GM18861 (cell line): ENCODE measurements at regions not wholly inside any gene's neighbourhood (a gene's known extent, or its start where the extent isn't known, plus 50 kb on each side); places are given as distances from the start of the nearest gene placed in this dataset.

Source experiments
- ATAC-seq: cut with Tn5 transposase; IDR thresholded peaks from one replicate; pipeline ENCODE4 v1.9.1; 2021; ENCODE audit not compliant: unreplicated experiment

GRCh38 chr2:45275242-45275805 lies 266.1 kb upstream of the SIX2 start:
- ATAC-seq: no peak

- no peak for ATAC-seq
These were observed 265.1 kb upstream of the SIX2 start for GRCh38 chr2:45274250-45274926.

DNA sequence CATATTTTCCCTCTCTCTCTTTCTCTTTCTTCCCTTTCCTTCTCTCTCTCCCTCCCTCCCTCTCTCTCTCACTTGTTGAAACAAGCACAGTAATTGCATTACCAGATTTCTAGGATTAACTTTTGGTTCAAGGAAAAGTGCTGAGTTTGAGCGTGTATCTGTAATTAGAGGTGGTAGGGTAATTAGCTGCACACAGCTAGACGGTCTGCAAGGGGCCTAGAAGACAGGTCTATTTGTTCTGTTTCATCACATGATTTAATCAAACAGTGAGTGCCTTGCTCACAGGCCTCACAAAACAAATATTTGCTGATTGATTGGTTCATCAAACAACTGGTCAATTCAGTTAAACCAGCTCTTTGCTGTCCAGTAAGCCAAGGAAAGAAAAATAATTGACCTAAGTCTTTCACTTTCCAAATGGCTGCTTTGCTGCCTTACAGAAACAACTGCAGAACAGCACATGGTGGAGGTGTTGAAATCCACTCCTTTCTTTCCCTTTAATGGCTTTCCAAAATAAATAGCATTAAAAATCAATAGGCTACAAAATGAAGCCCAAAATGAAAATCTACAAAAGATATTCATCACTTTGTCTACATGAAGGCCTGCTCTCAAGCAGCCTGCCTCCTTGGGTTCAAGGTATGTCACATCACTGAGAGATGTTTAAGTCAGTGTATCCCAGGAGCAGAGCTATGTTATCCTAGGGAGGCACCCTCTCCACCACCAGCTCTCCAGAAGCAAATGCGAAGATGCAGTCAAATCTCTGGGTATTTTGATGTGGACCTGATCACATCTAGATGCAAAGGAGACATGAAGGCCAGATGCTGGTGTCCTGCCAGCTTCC lies 264.4 kb upstream of the SIX2 start:
- no peak for ATAC-seq

GRCh38 chr2:45272549-45273265 lies 263.5 kb upstream of the SIX2 start:
- ATAC-seq: no peak

GRCh38 chr2:45269149-45269793 lies 260.0 kb upstream of the SIX2 start:
- ATAC-seq: no peak

DNA sequence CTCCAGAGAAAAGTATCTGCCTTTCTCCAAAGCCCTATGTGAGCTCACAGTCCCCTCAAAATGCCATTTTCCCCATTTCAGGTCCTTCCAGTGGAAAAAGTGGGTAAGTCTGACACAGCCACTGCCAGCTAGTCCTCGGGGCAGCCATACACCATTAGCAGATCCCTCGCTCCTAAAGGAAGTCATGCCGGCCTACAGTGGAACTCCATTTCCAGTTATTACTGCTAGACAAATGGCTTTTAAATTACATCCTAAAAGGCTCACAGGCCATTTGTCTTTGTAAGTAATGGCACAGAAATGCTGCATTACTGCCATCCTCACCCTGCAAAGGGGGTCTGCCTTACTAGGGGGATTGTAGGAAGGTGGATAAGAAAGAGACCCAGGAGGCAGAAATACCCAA lies 259.4 kb upstream of the SIX2 start:
- no peak for ATAC-seq

GRCh38 chr2:45267062-45267792 lies 258.0 kb upstream of the SIX2 start:
- no peak for ATAC-seq

DNA sequence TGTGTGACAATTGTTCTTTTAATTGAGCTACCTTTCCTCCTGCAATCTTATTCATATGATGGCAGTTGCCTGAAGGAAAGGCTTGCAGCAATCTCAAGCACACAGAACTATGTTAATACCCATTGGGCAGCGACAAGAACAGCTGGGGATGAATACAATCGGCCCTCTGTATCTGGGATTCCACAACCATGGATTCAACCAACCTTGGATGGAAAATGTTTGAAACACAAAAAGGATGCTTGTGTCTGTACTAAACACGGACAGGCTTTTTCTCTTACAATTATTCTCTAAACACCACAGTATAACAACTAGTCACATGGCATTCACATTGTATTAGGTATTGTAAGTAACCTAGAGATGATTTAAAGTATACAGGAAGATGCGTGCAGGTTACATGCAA lies 256.1 kb upstream of the SIX2 start:
- ATAC-seq: no peak

DNA sequence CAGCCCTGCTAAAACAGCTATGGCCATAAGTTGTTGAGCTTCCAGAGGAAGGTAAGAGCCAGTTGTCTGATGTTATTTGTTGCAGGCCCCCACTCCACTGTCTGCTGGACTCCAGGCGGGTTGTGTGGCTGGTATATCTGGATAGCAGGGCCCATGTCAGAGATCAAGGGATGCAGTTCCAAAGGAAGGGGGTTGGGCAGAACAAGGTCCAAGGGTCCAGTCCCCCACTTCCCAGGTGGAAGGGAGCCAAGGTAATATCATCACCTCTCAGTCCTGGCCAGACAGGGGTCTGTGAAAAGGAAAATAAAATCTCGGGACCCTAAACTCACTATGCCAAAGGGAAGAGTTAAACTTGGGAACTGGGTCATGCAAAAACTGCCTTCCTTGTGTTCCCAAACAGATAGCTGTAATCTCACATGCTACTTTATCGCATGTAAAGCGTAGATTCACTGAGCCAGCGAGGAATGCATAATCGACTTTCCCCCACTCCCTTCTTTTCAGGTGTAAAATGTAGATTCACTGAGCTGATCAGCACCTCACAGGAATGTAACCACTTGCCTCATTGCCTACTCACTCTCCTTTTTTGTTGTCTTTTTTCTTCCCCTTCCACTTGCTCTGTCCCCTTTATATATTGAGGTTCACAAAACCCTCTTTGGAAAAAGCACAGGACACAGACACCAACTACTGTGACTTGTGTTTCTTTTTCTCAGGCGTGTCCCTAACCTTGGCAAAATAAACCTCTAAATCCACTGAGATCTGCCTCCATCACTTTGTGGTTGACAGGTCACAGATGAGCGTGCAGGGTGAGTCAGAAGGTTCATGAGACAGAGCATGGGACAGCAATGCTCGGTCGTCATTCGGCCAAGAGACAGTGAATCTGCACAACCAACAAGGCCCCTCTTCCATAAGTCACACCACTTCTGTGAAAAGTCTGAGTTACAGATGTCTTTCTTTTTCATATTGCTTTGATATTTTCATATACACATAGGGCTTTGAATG lies 255.3 kb upstream of the SIX2 start:
- ATAC-seq: no peak

DNA sequence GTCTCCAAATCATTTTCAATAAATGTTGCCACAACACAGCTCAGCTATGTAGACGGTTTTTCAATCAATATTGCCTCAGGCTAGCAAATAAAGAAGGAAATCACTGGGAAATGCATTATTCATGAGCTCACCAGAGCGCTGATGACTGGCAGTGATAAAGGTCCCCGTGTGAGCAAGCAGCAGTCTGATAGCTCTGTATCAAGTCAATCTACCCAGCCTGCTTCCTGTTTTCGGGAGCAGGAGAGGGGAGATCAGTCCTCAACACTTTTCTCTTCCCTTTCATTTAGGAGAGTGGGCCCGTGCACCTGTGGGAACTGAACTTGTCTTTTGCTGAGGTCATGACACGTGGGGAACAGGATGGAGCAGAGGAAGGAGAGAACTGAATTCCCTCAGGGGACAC lies 253.9 kb upstream of the SIX2 start:
- ATAC-seq: no peak

DNA sequence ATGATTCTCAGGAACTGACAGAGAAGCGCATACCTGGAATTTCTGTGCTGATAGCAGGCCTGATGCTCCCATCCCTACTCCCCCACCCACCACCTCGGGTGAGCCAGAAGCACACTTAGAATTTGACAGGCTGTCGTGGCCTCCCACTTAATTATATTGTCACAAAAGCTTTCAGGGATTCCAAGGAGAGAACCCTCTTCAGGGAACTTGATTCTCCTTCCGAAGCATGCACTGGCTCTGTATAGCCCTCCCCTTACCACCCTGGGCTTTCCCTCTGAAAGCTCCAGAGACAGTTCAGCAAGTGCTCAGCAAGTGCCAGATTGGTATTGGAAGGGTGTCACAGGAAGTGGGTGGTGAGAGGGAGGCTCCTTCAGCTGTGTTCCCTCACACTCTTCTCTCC lies 252.5 kb upstream of the SIX2 start:
- ATAC-seq: no peak

- no peak for ATAC-seq
These were observed 251.7 kb upstream of the SIX2 start for GRCh38 chr2:45260946-45261345.

DNA sequence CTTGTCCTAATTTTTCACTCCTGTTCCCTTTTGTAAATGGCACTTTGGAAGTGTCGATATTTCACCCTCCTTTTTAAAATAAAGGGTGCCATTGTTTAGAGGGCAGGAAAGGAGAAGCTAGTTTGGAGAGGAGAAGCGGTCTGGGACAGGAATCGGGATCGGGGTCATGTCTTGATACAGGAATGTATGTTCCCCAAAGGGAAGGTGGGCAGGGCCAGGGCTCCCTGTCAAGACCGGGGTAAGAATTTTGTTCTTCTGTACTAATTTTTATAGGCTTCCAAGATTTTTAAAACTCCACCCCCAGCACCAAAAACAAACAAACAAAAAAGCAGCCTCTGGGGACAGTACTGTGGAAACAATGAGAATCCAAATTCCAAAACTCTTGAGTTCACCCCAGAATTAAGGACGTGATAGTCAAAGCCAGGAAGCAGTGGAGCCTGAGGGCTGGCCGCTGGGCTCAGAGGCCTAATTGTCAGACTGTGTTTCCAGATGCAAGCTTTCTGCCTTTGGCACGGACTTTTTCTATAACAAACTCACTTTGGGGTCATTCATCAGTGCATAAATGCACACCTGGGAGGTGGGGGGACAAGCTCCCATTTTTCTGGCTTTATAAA lies 250.4 kb upstream of the SIX2 start:
- ATAC-seq: no peak

DNA sequence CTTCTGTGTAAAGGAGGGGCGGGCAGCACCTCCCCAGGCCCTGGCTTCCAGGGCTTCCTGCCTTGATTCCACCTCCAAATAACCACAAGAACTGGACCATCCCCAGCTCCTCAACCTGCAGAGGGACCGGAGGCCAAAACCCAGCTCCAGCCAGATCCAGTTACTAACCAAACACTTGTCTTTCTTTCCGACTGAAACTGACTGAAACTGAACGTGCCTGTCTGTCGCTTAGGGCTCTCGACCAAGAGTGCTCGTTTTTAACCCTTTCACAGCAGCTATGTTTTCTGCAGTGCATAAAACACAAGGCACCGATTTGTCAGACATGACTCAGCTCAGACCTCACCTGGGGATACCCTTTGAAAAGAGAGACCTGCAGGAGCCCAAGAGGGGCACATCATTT lies 249.9 kb upstream of the SIX2 start:
- ATAC-seq: no peak

- no peak for ATAC-seq
These were observed 249.1 kb upstream of the SIX2 start for GRCh38 chr2:45258311-45258710.

- ATAC-seq: no peak
These were observed 248.6 kb upstream of the SIX2 start for GRCh38 chr2:45257820-45258219.

DNA sequence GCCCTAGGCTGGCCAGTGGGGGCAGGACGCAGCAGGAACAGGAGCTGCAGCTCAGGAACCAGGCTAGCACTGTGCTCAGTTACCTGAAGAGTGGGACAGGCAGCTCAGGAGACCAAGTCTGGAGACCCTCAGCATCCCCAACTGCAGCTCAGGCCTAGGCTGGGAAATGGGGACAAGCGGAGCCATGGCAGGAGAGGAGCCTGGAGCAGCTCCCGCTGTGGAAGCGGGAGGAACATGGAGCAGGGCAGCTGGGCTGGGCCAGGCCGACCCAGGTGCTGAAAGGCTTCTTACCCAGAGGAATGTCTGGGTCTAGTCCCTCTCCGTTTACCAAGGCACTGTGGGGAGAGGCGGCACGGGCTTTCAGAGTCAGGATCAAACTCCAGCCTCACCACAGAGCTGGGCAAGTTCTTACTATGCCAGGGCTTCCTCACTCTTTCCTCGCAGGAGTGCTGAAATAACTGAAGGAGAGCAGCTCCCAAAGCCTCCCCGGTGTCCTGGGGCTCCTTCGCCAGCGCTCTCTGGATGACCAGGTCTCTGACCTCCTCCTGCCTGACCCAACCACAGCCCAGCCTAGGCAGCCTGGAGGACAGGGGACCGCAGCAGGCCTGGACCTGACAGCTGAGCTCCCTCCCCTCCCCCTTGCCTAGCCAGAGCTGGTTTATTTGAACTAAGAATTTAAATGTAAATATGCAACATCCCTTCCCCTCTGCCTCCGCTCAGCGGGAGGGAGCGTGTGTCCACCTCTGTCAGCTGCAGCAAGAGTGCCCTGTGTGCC lies 247.8 kb upstream of the SIX2 start:
- no peak for ATAC-seq
